ENCODE measurements at regions not wholly inside any gene's neighbourhood (a gene's known extent, or its start where the extent isn't known, plus 50 kb on each side); places are given as distances from the start of the nearest gene placed in this dataset.

DNA sequence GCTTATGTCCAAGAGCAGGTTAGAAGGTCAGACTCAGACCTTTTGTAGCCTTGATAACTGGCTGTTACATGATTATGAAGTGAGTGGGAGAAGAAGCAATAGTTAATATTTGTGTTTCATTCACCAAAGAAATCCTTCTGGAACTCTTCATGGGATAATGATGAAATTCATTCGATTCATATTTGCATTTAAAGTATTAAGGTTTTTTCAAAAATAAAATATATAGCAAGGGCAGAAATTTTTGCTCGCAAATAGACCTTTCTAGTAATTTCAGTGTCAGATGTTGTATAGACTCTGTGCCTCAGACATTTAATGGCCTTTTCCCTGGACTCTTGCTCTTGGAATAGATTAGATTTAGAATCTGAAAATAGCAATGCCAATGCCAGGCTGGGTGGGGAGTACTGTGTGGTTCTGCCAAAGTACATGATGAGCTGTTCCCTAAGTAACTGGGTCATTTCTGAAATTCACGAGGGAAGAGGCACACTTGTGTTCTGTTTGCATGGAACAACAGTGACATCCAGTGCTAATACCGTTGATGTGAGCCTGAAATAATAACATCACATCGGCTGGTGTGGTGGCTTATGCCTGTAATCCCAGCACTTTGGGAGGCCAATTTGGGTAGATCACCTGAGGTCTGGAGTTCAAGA is 119.2 kb downstream of the MBL2 start:
- no peak for DNase-seq

DNA sequence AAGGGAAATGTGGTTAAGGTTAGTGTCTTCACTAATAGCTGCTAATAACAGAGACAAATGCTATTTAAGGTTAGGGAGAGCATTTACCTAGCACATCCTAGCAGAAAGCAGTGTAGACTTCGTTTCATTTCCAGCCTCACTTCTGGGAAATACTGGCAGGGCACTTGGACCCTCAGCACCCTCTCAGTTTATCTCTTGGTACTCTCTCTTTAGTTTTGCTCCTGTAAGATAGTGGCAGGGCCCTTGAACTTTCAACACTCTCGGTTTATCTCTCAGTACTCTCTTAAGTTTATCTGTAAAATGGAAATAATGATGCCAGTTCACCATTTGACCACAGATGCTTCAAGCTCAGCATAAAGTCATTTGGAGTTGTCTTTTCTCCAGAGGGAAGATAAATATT is 118.4 kb downstream of the MBL2 start:
- no peak for DNase-seq

GRCh38 chr10:52658112-52658511 is 114.5 kb downstream of the MBL2 start:
- DNase-seq: no peak

GRCh38 chr10:52659085-52659484 is 113.5 kb downstream of the MBL2 start:
- no peak for DNase-seq

DNA sequence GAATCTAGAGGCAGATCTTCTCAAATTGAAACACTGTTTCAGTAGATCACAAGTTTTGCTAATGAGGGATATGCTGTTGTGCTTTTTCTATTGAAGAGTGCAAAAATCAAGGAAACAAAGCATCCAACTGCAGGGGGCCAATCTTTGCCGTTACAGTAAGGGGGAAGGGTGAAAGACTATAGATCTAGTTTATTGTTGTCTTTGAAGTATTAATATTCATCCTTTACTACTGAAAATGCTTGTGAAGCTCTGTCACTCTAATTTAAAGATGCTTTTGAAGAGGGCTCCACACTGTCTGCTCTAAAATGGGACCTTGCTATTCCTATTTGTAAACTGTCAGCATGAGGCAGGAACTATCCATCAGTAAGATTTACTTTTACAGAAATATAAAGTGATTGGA is 110.3 kb downstream of the MBL2 start:
- no peak for DNase-seq

- DNase-seq: no peak
Observed at GRCh38 chr10:52663161-52663560, 109.4 kb downstream of the MBL2 start.

DNA sequence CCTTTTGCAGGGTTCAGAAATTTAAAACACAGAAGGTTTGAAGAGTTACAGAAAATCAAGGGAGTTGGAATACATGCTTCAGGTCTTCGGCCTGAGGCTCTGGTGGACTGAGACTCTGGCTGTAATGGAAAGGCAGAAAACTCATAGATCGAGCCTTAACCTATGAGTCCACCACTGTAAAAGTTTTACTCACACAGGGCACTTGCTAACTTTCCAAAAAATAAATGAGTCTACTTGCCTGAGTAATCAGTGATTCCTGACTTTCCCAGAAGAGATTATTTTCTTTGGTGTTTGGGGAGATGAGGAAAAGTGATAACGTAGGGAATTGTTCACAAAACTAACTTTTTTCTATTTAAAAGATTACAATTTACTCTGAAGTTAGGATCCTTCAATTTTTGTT is 108.0 kb downstream of the MBL2 start:
- no peak for DNase-seq

DNA sequence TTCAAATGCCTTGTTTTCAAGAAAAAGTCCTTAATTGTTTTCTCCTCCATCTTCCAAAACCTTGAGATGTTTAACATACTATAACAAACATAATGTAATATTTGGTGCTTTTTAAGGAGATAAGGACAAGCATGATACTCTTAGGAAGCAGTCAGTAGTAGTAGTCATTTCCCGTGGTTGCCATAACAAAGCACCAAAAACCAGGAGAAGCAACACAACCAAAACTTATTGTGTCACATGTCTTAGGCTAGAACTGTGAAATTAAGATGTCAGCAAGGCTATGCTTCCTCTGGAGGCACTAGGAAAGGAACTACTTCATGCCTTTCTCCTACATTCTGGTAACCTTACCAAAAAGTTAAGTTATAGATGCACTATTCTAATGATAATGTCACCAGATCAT is 106.8 kb downstream of the MBL2 start:
- DNase-seq: no peak

GRCh38 chr10:52666931-52667330 is 105.7 kb downstream of the MBL2 start:
- no peak for DNase-seq

DNA sequence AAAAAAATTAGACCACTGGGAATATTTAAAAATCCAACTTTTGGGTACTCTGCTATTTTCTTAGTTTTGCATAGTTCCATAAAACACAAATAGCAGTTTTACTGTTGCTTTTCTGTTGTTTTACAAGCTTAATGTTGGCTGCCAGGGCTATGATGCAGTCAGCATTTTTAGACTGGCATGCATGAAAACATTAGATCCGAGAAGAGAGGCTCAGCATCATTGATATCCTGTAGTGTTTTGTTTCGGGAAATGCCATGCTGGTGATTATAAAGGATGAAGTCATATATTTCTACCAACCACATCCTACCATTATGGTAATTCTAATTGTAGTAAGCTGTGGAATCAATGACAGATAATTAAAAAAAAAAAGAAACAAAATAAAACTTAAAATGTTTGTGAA is 104.6 kb downstream of the MBL2 start:
- no peak for DNase-seq

DNA sequence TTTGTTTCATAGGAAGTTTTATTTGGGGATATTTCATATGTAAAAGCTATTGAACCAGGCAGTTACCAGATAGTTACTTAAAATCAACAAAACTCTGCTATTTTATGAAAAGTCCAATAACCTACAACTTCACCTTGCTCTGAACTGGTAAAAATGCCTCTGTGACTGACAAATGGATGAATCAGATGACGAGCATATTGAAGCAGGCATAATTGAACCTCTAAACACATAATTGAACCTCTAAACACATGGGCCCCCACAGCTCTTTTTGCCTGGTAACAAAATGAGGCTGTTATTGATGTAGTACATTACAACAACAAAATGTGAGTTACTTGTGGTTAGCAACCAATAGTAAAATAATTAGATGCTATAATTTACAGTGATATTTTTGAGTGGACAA is 99.7 kb downstream of the MBL2 start:
- no peak for DNase-seq

DNA sequence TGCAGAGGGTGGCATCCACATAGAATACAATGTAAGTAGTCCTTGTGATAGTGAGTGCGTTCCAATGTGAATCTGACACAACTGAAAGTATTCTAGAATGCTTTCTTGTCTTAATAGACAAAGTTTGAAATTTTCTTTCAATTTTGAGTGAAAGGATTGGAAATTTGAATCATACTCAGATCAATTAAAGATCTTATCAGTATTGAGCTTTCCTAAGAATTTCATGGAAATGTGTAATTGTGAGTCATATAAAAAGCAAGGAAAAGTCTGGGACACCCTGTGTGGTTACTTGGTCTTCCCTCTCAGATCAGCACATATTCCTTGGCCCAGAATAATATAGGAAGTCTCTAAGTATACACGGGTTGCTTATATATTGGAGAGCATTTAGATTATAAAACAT is 99.1 kb downstream of the MBL2 start:
- DNase-seq: no peak

- no peak for DNase-seq
Observed at GRCh38 chr10:52674474-52674873, 98.1 kb downstream of the MBL2 start.

GRCh38 chr10:52677086-52677485 is 95.5 kb downstream of the MBL2 start:
- no peak for DNase-seq

GRCh38 chr10:52678611-52679010 is 94.0 kb downstream of the MBL2 start:
- no peak for DNase-seq

GRCh38 chr10:52679117-52679516 is 93.5 kb downstream of the MBL2 start:
- peak; percentile 57 for DNase-seq

DNA sequence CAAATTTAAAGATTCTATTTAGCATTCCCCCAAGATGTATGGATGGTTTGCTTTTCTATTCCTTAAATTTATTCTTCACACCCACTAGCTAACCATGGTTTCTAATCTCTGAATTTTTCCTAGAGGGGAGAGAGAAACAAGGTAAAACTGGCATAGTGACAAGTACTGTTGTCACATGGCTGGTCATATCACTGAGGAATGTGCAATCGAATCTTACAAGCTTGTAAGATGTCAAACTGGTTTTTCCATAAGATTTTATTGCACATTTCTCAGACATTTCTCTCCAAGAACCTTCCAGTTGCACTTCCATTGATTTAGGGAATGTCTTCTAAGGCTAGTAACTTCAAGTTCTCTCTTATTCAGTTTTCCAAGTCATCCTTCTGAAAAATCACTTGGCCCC is 89.8 kb downstream of the MBL2 start:
- DNase-seq: no peak

DNA sequence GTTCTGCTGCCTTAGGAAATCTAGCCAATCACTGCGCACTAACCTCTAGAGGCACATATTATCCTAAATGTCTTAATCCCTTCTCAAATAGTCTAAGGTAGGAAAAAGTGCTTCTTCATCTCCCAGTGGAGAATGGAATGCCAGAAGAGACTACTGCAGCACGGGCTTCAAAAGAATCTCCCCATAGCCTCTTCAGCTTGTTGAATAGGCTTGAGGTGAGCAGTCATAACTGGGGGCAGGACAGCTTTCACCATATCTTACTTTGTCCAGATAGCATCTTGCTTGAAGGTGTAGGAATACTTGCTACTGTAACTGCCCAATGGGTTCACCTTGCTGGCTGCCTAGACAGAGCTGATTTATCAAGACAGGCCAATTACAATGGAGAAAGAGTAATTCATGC is 88.8 kb downstream of the MBL2 start:
- DNase-seq: no peak

GRCh38 chr10:52688899-52689298 is 83.7 kb downstream of the MBL2 start:
- DNase-seq: no peak

- no peak for DNase-seq
Observed at GRCh38 chr10:52696232-52696631, 76.4 kb downstream of the MBL2 start.

DNA sequence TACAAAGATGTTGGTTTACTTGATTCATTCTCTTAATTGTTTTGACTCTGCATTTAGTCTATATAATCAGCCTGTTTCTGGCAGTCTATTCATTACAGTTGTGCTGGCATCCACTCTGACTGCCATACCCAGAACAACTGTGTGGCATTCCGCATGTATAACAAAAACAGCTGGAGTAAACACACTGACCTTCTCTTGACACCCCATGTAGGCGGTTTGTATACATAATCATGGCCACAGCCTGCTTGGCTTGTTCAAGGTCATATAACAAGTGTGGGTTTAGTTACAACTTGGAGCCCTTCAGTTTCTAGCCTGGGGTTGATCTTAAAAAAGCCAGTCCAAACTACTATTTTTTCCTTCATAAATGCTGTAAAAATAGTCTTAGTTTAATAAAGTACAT is 70.9 kb downstream of the MBL2 start:
- DNase-seq: no peak

GRCh38 chr10:52703451-52703850 is 69.1 kb downstream of the MBL2 start:
- DNase-seq: no peak

DNA sequence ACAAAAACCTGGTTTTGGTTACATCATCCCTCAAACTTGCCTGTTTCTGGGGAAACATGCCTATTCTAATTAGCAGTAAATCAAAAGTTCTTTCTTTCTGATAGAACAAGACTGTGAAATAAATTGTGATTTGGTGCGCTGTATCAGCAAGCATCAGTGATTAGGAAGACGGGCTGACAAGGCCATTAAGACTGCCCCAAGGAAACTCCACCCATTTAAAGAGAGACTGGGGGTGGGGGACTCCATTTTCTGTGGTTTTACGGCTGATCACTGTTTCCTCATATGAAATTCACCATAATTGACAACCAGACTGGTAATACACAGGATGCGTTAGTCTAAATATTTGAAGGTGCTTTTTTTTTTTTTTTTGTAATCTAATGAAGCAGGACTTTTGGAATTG is 68.7 kb downstream of the MBL2 start:
- no peak for DNase-seq

GRCh38 chr10:52706332-52707070 is 66.1 kb downstream of the MBL2 start:
- no peak for DNase-seq
